Heart left ventricle (tissue), 13 donors: ENCODE measurements at regions not wholly inside any gene's neighbourhood (a gene's known extent, or its start where the extent isn't known, plus 50 kb on each side); places are given as distances from the start of the nearest gene placed in this dataset.

Experiments used
- CTCF ChIP-seq, 12 donors: fragments of 200-600 bp; sonication (generic) in 4 of 12; IDR thresholded peaks; one replicate each; pipeline versions ENCODE4 v1.5.0 to v1.8.0; 2018 to 2022; ENCODE audit warnings: antibody characterized with exemption in 12 of 12, mild to moderate bottlenecking in 5 of 12
- POLR2A ChIP-seq, 2 donors: fragments of 450-650 bp; IDR thresholded peaks; one replicate each; pipeline ENCODE4 v1.6.1; 2017; ENCODE audit warnings: antibody characterized with exemption in 2 of 2, mild to moderate bottlenecking in 2 of 2, moderate library complexity in 2 of 2
- donor health status: ischemic (EF 13 %, LVEDD 7.1; RV severe dilation, severe dysfunction).
- donor health status: DM: no; HTN: yes; CAD: no.
- donor health status: DM: no; HTN: no; CAD: no.
- donor health status: ischemic (EF 25% LVEDD 6.9; RV normal size, moderate dysfunction).
- donor health status: ischemic (EF 25% LVEDD 5.7; RV mildly dilated, moderate dysfunction).
- donor health status: ischemic (EF 35%, LVEDD 5.7; RV mildly dilated, moderate dysfunction).
- donor health status: nonischemic (EF 11% LVEDD 7.7; RV severe dilation, severe dysfunction).
- donor health status: DM: yes; HTN: yes; CAD: no.
- donor health status: PGD.
- donor health status: ischemic (EF 29% LVEDD 5.4; RV normal size, mild dysfunction).
- donor health status: nonischemic (EF 23%, LVEDD 6.1; RV moderate dilation, normal function).

- TF ChIP-seq CTCF (IDR thresholded peaks at IDR 0.05) (no peak), POLR2A (IDR thresholded peaks at IDR 0.05) (no peak)
These were observed 311.1 kb downstream of the INHBA start for GRCh38 chr7:41391818-41392217.
